Neural cell (in vitro differentiated cells): ENCODE measurements at regions not wholly inside any gene's neighbourhood (a gene's known extent, or its start where the extent isn't known, plus 50 kb on each side); places are given as distances from the start of the nearest gene placed in this dataset.

Experiments used
- EP300 ChIP-seq: fragments of 450-650 bp; conservative IDR thresholded peaks from 2 replicates; pipeline ENCODE4 v1.6.1; 2014; ENCODE audit warnings: antibody characterized with exemption, mild to moderate bottlenecking, moderate library complexity; ENCODE audit not compliant: poor library complexity, severe bottlenecking
- EZH2 ChIP-seq: fragments of 200-600, 300-800 bp; shearing (Covaris generic), sonication (generic); IDR thresholded peaks from 2 replicates; pipeline ENCODE4 v1.6.1; 2014; ENCODE audit warnings: antibody characterized with exemption, low read length, borderline replicate concordance, mild to moderate bottlenecking; ENCODE audit not compliant: insufficient read depth, poor library complexity, severe bottlenecking
- MXI1 ChIP-seq: fragments of 450-650 bp; conservative IDR thresholded peaks from 2 replicates; pipeline ENCODE4 v1.6.1; 2014; ENCODE audit warnings: antibody characterized with exemption, mild to moderate bottlenecking; ENCODE audit not compliant: poor library complexity, severe bottlenecking
- POLR2AphosphoS5 ChIP-seq: IDR thresholded peaks from 2 replicates; pipeline ENCODE4 v1.6.1; 2012
- RAD21 ChIP-seq: fragments of 450-650 bp; conservative IDR thresholded peaks from 2 replicates; pipeline ENCODE4 v1.6.1; 2014; ENCODE audit warnings: antibody characterized with exemption, mild to moderate bottlenecking, moderate library complexity
- SMC3 ChIP-seq: fragments of 450-650 bp; conservative IDR thresholded peaks from 2 replicates; pipeline ENCODE4 v1.6.1; 2014; ENCODE audit warnings: antibody characterized with exemption, mild to moderate bottlenecking, moderate library complexity; ENCODE audit not compliant: poor library complexity
- TAF1 ChIP-seq: IDR thresholded peaks from 2 replicates; pipeline ENCODE4 v1.6.1; 2012; ENCODE audit warnings: low read depth
- TF ChIP-seq, protein P1 (sequence below): fragments of 450-650 bp; IDR thresholded peaks from 2 replicates; pipeline ENCODE4 v1.5.1; 2014; ENCODE audit warnings: antibody characterized with exemption, mild to moderate bottlenecking, moderate library complexity; ENCODE audit not compliant: poor library complexity, severe bottlenecking
- TF ChIP-seq, protein P2 (sequence below): IDR thresholded peaks from 2 replicates; pipeline ENCODE4 v1.6.1; 2012; ENCODE audit warnings: borderline replicate concordance

DNA sequence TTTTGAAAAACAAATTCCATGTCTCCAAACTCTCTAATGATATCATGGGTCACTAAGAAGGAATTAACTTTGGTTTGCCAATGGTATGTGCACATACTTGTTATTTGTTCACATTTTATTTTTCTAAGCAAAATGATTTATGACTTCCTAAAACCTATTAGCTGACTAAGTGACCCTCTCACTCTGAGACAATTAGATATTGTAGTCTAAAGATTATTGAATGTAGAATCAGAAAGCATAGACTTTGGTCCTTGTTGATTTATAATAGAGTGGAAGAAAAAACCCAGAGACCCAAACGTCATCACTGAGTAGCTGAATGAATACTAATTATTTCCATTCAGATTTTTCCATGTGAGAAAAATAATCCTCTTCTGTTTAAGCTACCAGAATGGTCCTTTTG, 243.5 kb upstream of the ANO3 start:
- TF ChIP-seq, protein P1, sequence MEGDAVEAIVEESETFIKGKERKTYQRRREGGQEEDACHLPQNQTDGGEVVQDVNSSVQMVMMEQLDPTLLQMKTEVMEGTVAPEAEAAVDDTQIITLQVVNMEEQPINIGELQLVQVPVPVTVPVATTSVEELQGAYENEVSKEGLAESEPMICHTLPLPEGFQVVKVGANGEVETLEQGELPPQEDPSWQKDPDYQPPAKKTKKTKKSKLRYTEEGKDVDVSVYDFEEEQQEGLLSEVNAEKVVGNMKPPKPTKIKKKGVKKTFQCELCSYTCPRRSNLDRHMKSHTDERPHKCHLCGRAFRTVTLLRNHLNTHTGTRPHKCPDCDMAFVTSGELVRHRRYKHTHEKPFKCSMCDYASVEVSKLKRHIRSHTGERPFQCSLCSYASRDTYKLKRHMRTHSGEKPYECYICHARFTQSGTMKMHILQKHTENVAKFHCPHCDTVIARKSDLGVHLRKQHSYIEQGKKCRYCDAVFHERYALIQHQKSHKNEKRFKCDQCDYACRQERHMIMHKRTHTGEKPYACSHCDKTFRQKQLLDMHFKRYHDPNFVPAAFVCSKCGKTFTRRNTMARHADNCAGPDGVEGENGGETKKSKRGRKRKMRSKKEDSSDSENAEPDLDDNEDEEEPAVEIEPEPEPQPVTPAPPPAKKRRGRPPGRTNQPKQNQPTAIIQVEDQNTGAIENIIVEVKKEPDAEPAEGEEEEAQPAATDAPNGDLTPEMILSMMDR: no peak
- TF ChIP-seq EZH2 (no peak), EP300 (no peak), POLR2AphosphoS5 (no peak), MXI1 (no peak), TAF1 (no peak), SMC3 (no peak), RAD21 (no peak)
- TF ChIP-seq, protein P2, sequence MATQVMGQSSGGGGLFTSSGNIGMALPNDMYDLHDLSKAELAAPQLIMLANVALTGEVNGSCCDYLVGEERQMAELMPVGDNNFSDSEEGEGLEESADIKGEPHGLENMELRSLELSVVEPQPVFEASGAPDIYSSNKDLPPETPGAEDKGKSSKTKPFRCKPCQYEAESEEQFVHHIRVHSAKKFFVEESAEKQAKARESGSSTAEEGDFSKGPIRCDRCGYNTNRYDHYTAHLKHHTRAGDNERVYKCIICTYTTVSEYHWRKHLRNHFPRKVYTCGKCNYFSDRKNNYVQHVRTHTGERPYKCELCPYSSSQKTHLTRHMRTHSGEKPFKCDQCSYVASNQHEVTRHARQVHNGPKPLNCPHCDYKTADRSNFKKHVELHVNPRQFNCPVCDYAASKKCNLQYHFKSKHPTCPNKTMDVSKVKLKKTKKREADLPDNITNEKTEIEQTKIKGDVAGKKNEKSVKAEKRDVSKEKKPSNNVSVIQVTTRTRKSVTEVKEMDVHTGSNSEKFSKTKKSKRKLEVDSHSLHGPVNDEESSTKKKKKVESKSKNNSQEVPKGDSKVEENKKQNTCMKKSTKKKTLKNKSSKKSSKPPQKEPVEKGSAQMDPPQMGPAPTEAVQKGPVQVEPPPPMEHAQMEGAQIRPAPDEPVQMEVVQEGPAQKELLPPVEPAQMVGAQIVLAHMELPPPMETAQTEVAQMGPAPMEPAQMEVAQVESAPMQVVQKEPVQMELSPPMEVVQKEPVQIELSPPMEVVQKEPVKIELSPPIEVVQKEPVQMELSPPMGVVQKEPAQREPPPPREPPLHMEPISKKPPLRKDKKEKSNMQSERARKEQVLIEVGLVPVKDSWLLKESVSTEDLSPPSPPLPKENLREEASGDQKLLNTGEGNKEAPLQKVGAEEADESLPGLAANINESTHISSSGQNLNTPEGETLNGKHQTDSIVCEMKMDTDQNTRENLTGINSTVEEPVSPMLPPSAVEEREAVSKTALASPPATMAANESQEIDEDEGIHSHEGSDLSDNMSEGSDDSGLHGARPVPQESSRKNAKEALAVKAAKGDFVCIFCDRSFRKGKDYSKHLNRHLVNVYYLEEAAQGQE: no peak
